Left ventricle myocardium inferior (tissue), 1 donor: ENCODE measurements at regions not wholly inside any gene's neighbourhood (a gene's known extent, or its start where the extent isn't known, plus 50 kb on each side); places are given as distances from the start of the nearest gene placed in this dataset.

Source experiments
- DNase-seq: peaks from one replicate; pipeline ENCODE4 v3.0.0-alpha.2; 2020
- H3K27ac ChIP-seq: fragments of 200-600 bp; replicated peaks from 2 replicates; pipeline ENCODE4 v1.8.0; 2021
- H3K27me3 ChIP-seq: fragments of 200-600 bp; 2 replicates; pipeline ENCODE4 v1.8.0; 2021; ENCODE audit warnings: low read depth
- H3K36me3 ChIP-seq: fragments of 200-600 bp; 2 replicates; pipeline ENCODE4 v1.8.0; 2021
- H3K4me1 ChIP-seq: fragments of 200-600 bp; 2 replicates; pipeline ENCODE4 v1.8.0; 2021
- H3K4me3 ChIP-seq: fragments of 200-600 bp; 2 replicates; pipeline ENCODE4 v1.8.0; 2021; ENCODE audit warnings: mild to moderate bottlenecking, moderate library complexity
- H3K9me3 ChIP-seq: fragments of 200-600 bp; replicated peaks from 2 replicates; pipeline ENCODE4 v1.8.0; 2021
- CTCF ChIP-seq: fragments of 200-600 bp; IDR thresholded peaks from 2 replicates; pipeline ENCODE4 v1.8.0; 2021; ENCODE audit warnings: antibody characterized with exemption, mild to moderate bottlenecking, borderline replicate concordance
- intact Hi-C: fragments of 100-400 bp; cut with micrococcal nuclease; formaldehyde crosslinking; loops from one replicate; pipeline ENCODE4 v1.11.0; 2022
- donor health status: DM: no; HTN: yes; CAD: no; lungs with severe emphysema.

GRCh38 chr20:39090906-39091305, 128.8 kb downstream of the DHX35 start:
- no peak for TF ChIP-seq CTCF
- H3K27me3 ChIP-seq: peaks cover 6% of the 10 kb centered on the region
- intact Hi-C loops: no loop called here
- no peaks in the 10 kb centered on the region for H3K9me3 ChIP-seq
- DNase-seq: no peak
- H3K27ac ChIP-seq: no peak overlapping the region
- no peaks in the 10 kb centered on the region for H3K4me1 ChIP-seq
- no peaks in the 10 kb centered on the region for H3K36me3 ChIP-seq
- no peak overlapping the region for H3K4me3 ChIP-seq

GRCh38 chr20:39089797-39090196, 127.7 kb downstream of the DHX35 start:
- Histone ChIP-seq H3K9me3 (peaks cover 10% of the 10 kb centered on the region), H3K27me3 (peaks cover 17% of the 10 kb centered on the region), H3K4me3 (no peak overlapping the region), H3K4me1 (no peaks in the 10 kb centered on the region), H3K36me3 (no peaks in the 10 kb centered on the region), H3K27ac (no peak overlapping the region)
- TF ChIP-seq CTCF: no peak
- DNase-seq: no peak
- intact Hi-C loops: no loop called here
